ENCODE measurements at regions not wholly inside any gene's neighbourhood (a gene's known extent, or its start where the extent isn't known, plus 50 kb on each side); places are given as distances from the start of the nearest gene placed in this dataset.

DNA sequence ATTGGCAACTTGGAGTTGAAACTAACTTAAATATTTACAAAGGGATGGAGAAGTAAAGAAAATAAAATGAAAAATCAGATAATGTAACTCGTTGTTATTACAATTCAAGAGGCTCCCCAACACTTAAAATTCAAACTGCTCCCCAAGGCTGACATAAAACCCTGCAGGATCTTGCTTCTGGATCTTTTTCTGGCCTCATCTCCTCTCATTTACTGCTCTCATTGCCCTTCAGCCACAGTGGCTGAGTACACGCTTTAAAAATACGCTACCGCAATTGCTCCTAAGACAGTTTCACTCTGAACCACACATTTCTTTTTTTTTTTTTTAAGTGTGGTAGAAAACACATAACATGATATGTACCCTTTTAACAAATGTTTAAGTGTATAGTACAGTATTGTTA, 718.1 kb upstream of the ANO3 start:
- Histone ChIP-seq H3K4me3 (IDR thresholded peaks at IDR 0.05; ENCODE audit: insufficient read depth, low read depth, low read length) (no peak overlapping the region), H2AFZ (ENCODE audit: low read depth) (no peak overlapping the region)

DNA sequence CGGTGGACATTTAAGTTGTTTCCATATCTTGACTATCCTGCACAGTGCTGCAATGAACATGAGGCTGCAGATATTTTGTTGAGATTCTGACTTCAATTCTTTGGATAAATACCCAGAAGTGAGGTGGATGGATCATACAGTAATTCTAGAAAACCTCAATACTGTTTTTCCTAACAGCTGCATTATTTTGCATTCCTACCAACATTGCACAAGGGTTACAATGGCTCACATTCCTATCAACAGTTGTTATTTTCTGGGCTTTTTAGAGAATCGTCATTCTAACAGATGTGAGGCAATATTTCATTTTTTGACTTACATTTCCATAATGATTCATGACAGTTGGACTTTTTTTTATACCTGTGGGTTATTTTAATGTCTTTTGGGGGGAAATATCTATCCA, 716.9 kb upstream of the ANO3 start:
- no peaks in the 10 kb centered on the region for H3K27me3 ChIP-seq (ENCODE audit: insufficient read depth, low read depth)
- no peak overlapping the region for H3K4me2 ChIP-seq
- H3K4me1 ChIP-seq (ENCODE audit: low read depth, poor library complexity, severe bottlenecking): peaks cover 7% of the 10 kb centered on the region
- no peak overlapping the region for H2AFZ ChIP-seq (ENCODE audit: low read depth)
- no peaks in the 10 kb centered on the region for H3K79me2 ChIP-seq (ENCODE audit: insufficient read depth, low read depth)
- TF ChIP-seq, protein P1, sequence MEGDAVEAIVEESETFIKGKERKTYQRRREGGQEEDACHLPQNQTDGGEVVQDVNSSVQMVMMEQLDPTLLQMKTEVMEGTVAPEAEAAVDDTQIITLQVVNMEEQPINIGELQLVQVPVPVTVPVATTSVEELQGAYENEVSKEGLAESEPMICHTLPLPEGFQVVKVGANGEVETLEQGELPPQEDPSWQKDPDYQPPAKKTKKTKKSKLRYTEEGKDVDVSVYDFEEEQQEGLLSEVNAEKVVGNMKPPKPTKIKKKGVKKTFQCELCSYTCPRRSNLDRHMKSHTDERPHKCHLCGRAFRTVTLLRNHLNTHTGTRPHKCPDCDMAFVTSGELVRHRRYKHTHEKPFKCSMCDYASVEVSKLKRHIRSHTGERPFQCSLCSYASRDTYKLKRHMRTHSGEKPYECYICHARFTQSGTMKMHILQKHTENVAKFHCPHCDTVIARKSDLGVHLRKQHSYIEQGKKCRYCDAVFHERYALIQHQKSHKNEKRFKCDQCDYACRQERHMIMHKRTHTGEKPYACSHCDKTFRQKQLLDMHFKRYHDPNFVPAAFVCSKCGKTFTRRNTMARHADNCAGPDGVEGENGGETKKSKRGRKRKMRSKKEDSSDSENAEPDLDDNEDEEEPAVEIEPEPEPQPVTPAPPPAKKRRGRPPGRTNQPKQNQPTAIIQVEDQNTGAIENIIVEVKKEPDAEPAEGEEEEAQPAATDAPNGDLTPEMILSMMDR (conservative IDR thresholded peaks at IDR 0.05; ENCODE audit: low read depth, low read length): no peak
- H3K36me3 ChIP-seq (ENCODE audit: insufficient read depth): no peaks in the 10 kb centered on the region
- H3K27ac ChIP-seq: no peak overlapping the region
- H3K9ac ChIP-seq: no peak overlapping the region
- no peak overlapping the region for H3K4me3 ChIP-seq (IDR thresholded peaks at IDR 0.05; ENCODE audit: insufficient read depth, low read depth, low read length)
- H4K20me1 ChIP-seq (ENCODE audit: insufficient read depth): no peaks in the 10 kb centered on the region

More for the DNA sequence above, 718.1 kb upstream of the ANO3 start:
- no peaks in the 10 kb centered on the region for H3K27me3 ChIP-seq (ENCODE audit: insufficient read depth, low read depth)
- no peak overlapping the region for H3K9ac ChIP-seq
- no peaks in the 10 kb centered on the region for H3K79me2 ChIP-seq (ENCODE audit: insufficient read depth, low read depth)
- peak overlapping the region; percentile 29; the same call in 1 of the 2 replicates for H3K4me2 ChIP-seq
- TF ChIP-seq, protein P1 (conservative IDR thresholded peaks at IDR 0.05; ENCODE audit: low read depth, low read length): no peak
- no peak overlapping the region for H3K27ac ChIP-seq
- H4K20me1 ChIP-seq (ENCODE audit: insufficient read depth): no peaks in the 10 kb centered on the region
- H3K36me3 ChIP-seq (ENCODE audit: insufficient read depth): no peaks in the 10 kb centered on the region
- H3K4me1 ChIP-seq (ENCODE audit: low read depth, poor library complexity, severe bottlenecking): peaks cover 7% of the 10 kb centered on the region

DNA sequence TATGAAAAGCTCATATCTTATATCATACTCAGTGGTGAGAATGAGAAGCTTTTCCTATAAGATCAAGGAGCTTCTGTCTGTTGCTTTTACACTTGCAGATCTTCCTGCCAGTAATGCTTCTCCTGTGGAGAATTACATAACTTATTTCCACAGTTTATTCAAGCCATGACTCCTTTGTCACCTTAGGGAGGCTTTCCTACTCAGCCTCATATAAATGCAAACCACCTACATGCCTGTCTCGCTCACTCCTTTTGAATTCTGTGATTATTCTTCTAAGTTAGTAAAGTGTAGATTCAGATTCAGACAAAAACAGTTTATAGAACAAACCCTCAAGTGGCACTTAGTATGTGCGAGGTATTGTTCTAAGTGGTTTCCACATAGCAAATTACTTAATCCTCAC, 716.1 kb upstream of the ANO3 start:
- TF ChIP-seq, protein P1 (conservative IDR thresholded peaks at IDR 0.05; ENCODE audit: low read depth, low read length): no peak
- Histone ChIP-seq H3K4me3 (IDR thresholded peaks at IDR 0.05; ENCODE audit: insufficient read depth, low read depth, low read length) (no peak overlapping the region), H3K27ac (no peak overlapping the region), H3K4me1 (ENCODE audit: low read depth, poor library complexity, severe bottlenecking) (peaks cover 7% of the 10 kb centered on the region), H3K27me3 (ENCODE audit: insufficient read depth, low read depth) (no peaks in the 10 kb centered on the region), H4K20me1 (ENCODE audit: insufficient read depth) (no peaks in the 10 kb centered on the region), H3K4me2 (no peak overlapping the region), H3K36me3 (ENCODE audit: insufficient read depth) (no peaks in the 10 kb centered on the region), H3K79me2 (ENCODE audit: insufficient read depth, low read depth) (no peaks in the 10 kb centered on the region), H2AFZ (ENCODE audit: low read depth) (no peak overlapping the region), H3K9ac (no peak overlapping the region)

DNA sequence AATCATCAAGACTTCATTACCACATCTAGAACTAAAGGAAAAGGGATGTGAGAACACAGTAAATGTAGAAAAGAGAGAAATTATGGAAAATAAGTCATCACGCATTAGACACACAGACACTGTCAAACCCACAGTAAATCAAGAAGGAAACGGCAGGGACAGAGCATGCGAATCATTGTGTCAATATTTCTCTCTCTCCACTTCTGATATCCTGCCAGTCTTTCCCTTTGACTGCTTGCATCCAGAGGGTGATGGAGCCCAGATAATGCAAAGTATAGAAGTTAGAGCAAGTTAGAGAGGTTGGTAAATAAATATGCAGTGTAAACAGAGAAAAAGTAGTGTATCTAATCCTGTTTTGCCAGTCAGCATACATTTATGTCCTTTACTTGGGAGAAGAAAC, 706.8 kb upstream of the ANO3 start:
- H3K4me2 ChIP-seq: no peak overlapping the region
- TF ChIP-seq, protein P1 (conservative IDR thresholded peaks at IDR 0.05; ENCODE audit: low read depth, low read length): no peak

More for the DNA sequence above, 706.8 kb upstream of the ANO3 start:
- Histone ChIP-seq H3K27me3 (ENCODE audit: insufficient read depth, low read depth) (no peaks in the 10 kb centered on the region), H3K79me2 (ENCODE audit: insufficient read depth, low read depth) (no peaks in the 10 kb centered on the region), H3K4me1 (ENCODE audit: low read depth, poor library complexity, severe bottlenecking) (no peaks in the 10 kb centered on the region), H3K36me3 (ENCODE audit: insufficient read depth) (no peaks in the 10 kb centered on the region), H3K4me3 (IDR thresholded peaks at IDR 0.05; ENCODE audit: insufficient read depth, low read depth, low read length) (no peak overlapping the region), H4K20me1 (ENCODE audit: insufficient read depth) (no peaks in the 10 kb centered on the region), H3K27ac (no peak overlapping the region), H2AFZ (ENCODE audit: low read depth) (no peak overlapping the region), H3K9ac (no peak overlapping the region)

Measured in KMS-11 (cell line).